DMS 273 (cell line): ENCODE measurements at regions not wholly inside any gene's neighbourhood (a gene's known extent, or its start where the extent isn't known, plus 50 kb on each side); places are given as distances from the start of the nearest gene placed in this dataset.

Experiments
- DNase-seq: peaks from one replicate; lab custom pipeline; 2025; ENCODE audit not compliant: unreplicated experiment; lab: John Stamatoyannopoulos, UW

- DNase-seq = no peak
Observed at GRCh38 chrX:39975101-39975925, 122.4 kb downstream of the BCOR start.

GRCh38 chrX:39981946-39982345 is 115.8 kb downstream of the BCOR start:
- no peak for DNase-seq

- DNase-seq = peak; percentile 72
Observed at GRCh38 chrX:39982948-39983347, 114.8 kb downstream of the BCOR start.

- peak; percentile 85 for DNase-seq
Observed at GRCh38 chrX:39983715-39984114, 114.0 kb downstream of the BCOR start.

GRCh38 chrX:39984191-39984956 is 113.4 kb downstream of the BCOR start:
- DNase-seq = peak; percentile 94

GRCh38 chrX:39985071-39985470 is 112.7 kb downstream of the BCOR start:
- DNase-seq = no peak

- DNase-seq = no peak
Observed at GRCh38 chrX:39985551-39985950, 112.2 kb downstream of the BCOR start.

GRCh38 chrX:39988496-39988895 is 109.3 kb downstream of the BCOR start:
- DNase-seq = no peak

- DNase-seq = no peak
Observed at GRCh38 chrX:39990388-39990787, 107.4 kb downstream of the BCOR start.

GRCh38 chrX:39992300-39992699 is 105.5 kb downstream of the BCOR start:
- no peak for DNase-seq

- DNase-seq = no peak
Observed at GRCh38 chrX:39995457-39995856, 102.3 kb downstream of the BCOR start.

- no peak for DNase-seq
Observed at GRCh38 chrX:39996536-39996935, 101.2 kb downstream of the BCOR start.

GRCh38 chrX:39998636-39999406 is 98.9 kb downstream of the BCOR start:
- DNase-seq = no peak
